HepG2 (cell line): ENCODE measurements at regions not wholly inside any gene's neighbourhood (a gene's known extent, or its start where the extent isn't known, plus 50 kb on each side); places are given as distances from the start of the nearest gene placed in this dataset.

Source experiments
- ATAC-seq: fragments of 200-7000 bp; cut with Tn5 transposase; 3 replicates; pipeline ENCODE4 v1.9.1; 2020; ENCODE audit warnings: mild to moderate bottlenecking, moderate library complexity
- BruUV-seq: library from RNA; stranded (reverse); fragments of 400-500 nt; replicated peaks from 2 replicates; lab custom pipeline; 2021; lab: Mats Ljungman, UMichigan
- CTCF ChIA-PET: fragments of 300-600 bp; formaldehyde crosslinking; extraction: SDS; loops from one replicate; lab custom pipeline; 2021; ENCODE audit warnings: low total read pairs, inconsistent platforms, low intra/inter-chr PET ratio; lab: Yijun Ruan, JAX
- POLR2A ChIA-PET: fragments of 350-600 bp; sonication (Branson Sonifier 250); formaldehyde crosslinking; loops from one replicate; lab custom pipeline; 2020; ENCODE audit warnings: antibody characterized with exemption, inconsistent platforms; lab: Yijun Ruan, JAX
- DNase-seq: peaks from one replicate; pipeline ENCODE4 v3.0.0-alpha.2; 2015; ENCODE audit warnings: low spot score
- FAIRE-seq: peaks from 3 replicates; lab custom pipeline; 2011; peaks lifted over from hg19 to GRCh38; lab: Jason Lieb, UNC
- H2AFZ ChIP-seq: one replicate; pipeline ENCODE4 v1.6.1; 2011; ENCODE audit warnings: low read length, inconsistent platforms
- H3K27ac ChIP-seq: fragments of 300-600 bp; 3 replicates; pipeline ENCODE4 v1.8.0; 2011; ENCODE audit warnings: mixed run types, mild to moderate bottlenecking, mixed read lengths, low read length, inconsistent platforms; ENCODE audit not compliant: insufficient read depth; ENCODE audit errors: extremely low read length
- H3K27me3 ChIP-seq, 2 experiments: fragments of 200-600 bp in 1 of 2; 2 replicates in 1 of 2; 3 replicates in 1 of 2; pipeline versions ENCODE4 v1.6.0 to v1.8.0; 2011; ENCODE audit warnings: low read length in 2 of 2, mild to moderate bottlenecking in 2 of 2, moderate library complexity in 2 of 2, inconsistent platforms in 1 of 2; ENCODE audit not compliant: insufficient read depth in 2 of 2, control insufficient read depth in 1 of 2
- H3K36me3 ChIP-seq, 2 experiments: fragments of 200-600 bp in 1 of 2; replicated peaks in 1 of 2; 2 replicates in 1 of 2; 3 replicates in 1 of 2; pipeline versions ENCODE4 v1.5.1 to v1.8.0; 2011; ENCODE audit warnings: low read length in 2 of 2, inconsistent platforms in 1 of 2; ENCODE audit not compliant: insufficient read depth in 2 of 2, control insufficient read depth in 1 of 2
- H3K4me1 ChIP-seq: 2 replicates; pipeline ENCODE4 v1.5.1; 2012; ENCODE audit warnings: low read length, inconsistent platforms; ENCODE audit not compliant: insufficient read depth
- H3K4me2 ChIP-seq: 2 replicates; pipeline ENCODE4 v1.6.0; 2011; ENCODE audit warnings: low read depth, low read length, inconsistent platforms
- H3K4me3 ChIP-seq, 3 experiments: fragments of 200-600 bp in 1 of 3; sonication (generic), shearing (Covaris generic) in 1 of 3; replicated peaks in 1 of 3; 2 replicates each; pipeline ENCODE4 v1.5.1; 2011 to 2016; ENCODE audit warnings: low read length in 3 of 3, inconsistent platforms in 2 of 3, low read depth in 2 of 3, mild to moderate bottlenecking in 2 of 3, control low read depth in 1 of 3, mixed read lengths in 1 of 3; ENCODE audit not compliant: insufficient read depth in 1 of 3
- H3K79me2 ChIP-seq: one replicate; pipeline ENCODE4 v1.6.1; 2011; ENCODE audit warnings: low read length, inconsistent platforms; ENCODE audit not compliant: insufficient read depth
- H3K9ac ChIP-seq: 2 replicates; pipeline ENCODE4 v1.6.0; 2011; ENCODE audit warnings: mild to moderate bottlenecking, low read depth, low read length, inconsistent platforms; ENCODE audit not compliant: insufficient read depth
- H3K9me3 ChIP-seq: 2 replicates; pipeline ENCODE4 v1.5.1; 2012; ENCODE audit warnings: mild to moderate bottlenecking, low read length
- H4K20me1 ChIP-seq: 2 replicates; pipeline ENCODE4 v1.6.0; 2011; ENCODE audit warnings: inconsistent platforms, mild to moderate bottlenecking, low read length, moderate library complexity; ENCODE audit not compliant: insufficient read depth
- CENPT ChIP-seq: sonication (generic); formaldehyde crosslinking; IDR thresholded peaks from 2 replicates; pipeline ENCODE4 v1.8.0; 2022; ENCODE audit warnings: low read depth, mild to moderate bottlenecking, moderate library complexity, missing genetic modification reagents
- ETV6 ChIP-seq: sonication (generic); formaldehyde crosslinking; conservative IDR thresholded peaks from 2 replicates; pipeline ENCODE4 v1.4.0; 2020; ENCODE audit warnings: missing genetic modification reagents
- HCFC1 ChIP-seq: fragments of 150-350 bp; IDR thresholded peaks from 2 replicates; pipeline ENCODE4 v1.6.1; 2014; ENCODE audit warnings: low read depth, low read length
- MLLT10 ChIP-seq: sonication (generic); formaldehyde crosslinking; IDR thresholded peaks from 2 replicates; pipeline ENCODE4 v1.4.0; 2020; ENCODE audit warnings: missing genetic modification reagents
- SALL1 ChIP-seq: sonication (generic); formaldehyde crosslinking; IDR thresholded peaks from 2 replicates; pipeline ENCODE4 v1.8.0; 2022; ENCODE audit warnings: mild to moderate bottlenecking, missing genetic modification reagents
- THAP9 ChIP-seq: sonication (generic); formaldehyde crosslinking; IDR thresholded peaks from 2 replicates; pipeline ENCODE4; 2020; ENCODE audit warnings: missing genetic modification reagents, mild to moderate bottlenecking, borderline replicate concordance
- ZIK1 ChIP-seq: sonication (generic); formaldehyde crosslinking; IDR thresholded peaks from 2 replicates; pipeline ENCODE4 v1.5.0; 2020; ENCODE audit warnings: mild to moderate bottlenecking, low read depth, missing genetic modification reagents, borderline replicate concordance
- ZNF121 ChIP-seq: sonication (generic); formaldehyde crosslinking; IDR thresholded peaks from 2 replicates; pipeline ENCODE4 v1.5.0; 2020; ENCODE audit warnings: mild to moderate bottlenecking, missing genetic modification reagents
- ZNF276 ChIP-seq: sonication (generic); formaldehyde crosslinking; IDR thresholded peaks from 2 replicates; pipeline ENCODE4 v1.4.0; 2020; ENCODE audit warnings: mild to moderate bottlenecking, low read depth, missing genetic modification reagents
- ZNF562 ChIP-seq: sonication (generic); formaldehyde crosslinking; IDR thresholded peaks from 2 replicates; pipeline ENCODE4 v1.8.0; 2022; ENCODE audit warnings: missing genetic modification reagents, borderline replicate concordance
- ZNF704 ChIP-seq: sonication (generic); formaldehyde crosslinking; IDR thresholded peaks from 2 replicates; pipeline ENCODE4 v1.8.1; 2023; ENCODE audit warnings: mild to moderate bottlenecking, inconsistent platforms, moderate library complexity, missing genetic modification reagents, borderline replicate concordance
- ZNF775 ChIP-seq: sonication (generic); formaldehyde crosslinking; IDR thresholded peaks from 2 replicates; pipeline ENCODE4 v1.4.0; 2020; ENCODE audit warnings: missing genetic modification reagents, mild to moderate bottlenecking, moderate library complexity, borderline replicate concordance
- WGBS: methylation state at CpG from one replicate; pipeline ENCODE4 v1.1.6; 2017; ENCODE audit warnings: low lambda C conversion rate; 5-methylcytosine and 5-hydroxymethylcytosine counted together
- in situ Hi-C: cut with HindIII; loops from 2 replicates; pipeline ENCODE4 v1.10.0; 2017; ENCODE audit warnings: low pct_unique_long_range_greater_than_20kb; ENCODE audit not compliant: extremely low pct_ligation_motif_present
- intact Hi-C: fragments of 100-400 bp; cut with micrococcal nuclease; formaldehyde crosslinking; loops from one replicate; pipeline ENCODE4 v1.10.0; 2022; ENCODE audit not compliant: unreplicated experiment

- no peaks in the 10 kb centered on the region for H3K9me3 ChIP-seq
- TF ChIP-seq CENPT (CRISPR knock-in tag), result no peak
- no peak for TF ChIP-seq SALL1 (CRISPR knock-in tag)
- TF ChIP-seq ETV6, result no peak
- TF ChIP-seq ZNF562 (CRISPR knock-in tag), result no peak
- TF ChIP-seq ZNF121 (CRISPR knock-in tag), result no peak
- CTCF ChIA-PET, result no interaction called here
- FAIRE-seq (no peak), DNase-seq (no peak), ATAC-seq (no peak)
- H2AFZ ChIP-seq, result no peak overlapping the region
- H3K79me2 ChIP-seq, result no peaks in the 10 kb centered on the region
- POLR2A ChIA-PET, result no interaction called here
- H3K4me3 ChIP-seq, result no peak overlapping the region
- no peaks in the 10 kb centered on the region for H3K36me3 ChIP-seq
- no peaks in the 10 kb centered on the region for H3K4me1 ChIP-seq
- H3K4me2 ChIP-seq, result no peak overlapping the region
- no peaks in the 10 kb centered on the region for H3K27me3 ChIP-seq
- H4K20me1 ChIP-seq, result no peaks in the 10 kb centered on the region
- whole genome bisulfite sequencing, result 14% methylated on average over 4 of the region's 4 CpGs
- BruUV-seq, result no TSS peak
- intact Hi-C loops, result no loop called here
- no peak overlapping the region for H3K9ac ChIP-seq
- H3K27ac ChIP-seq, result no peak overlapping the region
- in situ Hi-C loops, result no loop called here
These were observed 71.5 kb upstream of the PALM2AKAP2 start for GRCh38 chr9:109708451-109708945.

- FAIRE-seq (no peak), ATAC-seq (no peak), DNase-seq (no peak)
- Histone ChIP-seq H2AFZ (no peak overlapping the region), H3K27me3 (no peaks in the 10 kb centered on the region), H3K79me2 (no peaks in the 10 kb centered on the region), H3K9ac (no peak overlapping the region), H3K4me3 (no peak overlapping the region), H3K36me3 (no peaks in the 10 kb centered on the region), H4K20me1 (no peaks in the 10 kb centered on the region), H3K27ac (no peak overlapping the region), H3K4me1 (no peaks in the 10 kb centered on the region), H3K9me3 (no peaks in the 10 kb centered on the region), H3K4me2 (no peak overlapping the region)
- CTCF ChIA-PET, result no interaction called here
- WGBS, result 0% methylated on average over 3 of the region's 3 CpGs
- no TSS peak for BruUV-seq
- in situ Hi-C loops (no loop called here), intact Hi-C loops (no loop called here)
- POLR2A ChIA-PET, result no interaction called here
- TF ChIP-seq ZNF704 (CRISPR knock-in tag) (no peak), ZNF775 (no peak), ZIK1 (no peak), HCFC1 (no peak), ZNF276 (CRISPR knock-in tag) (no peak), MLLT10 (CRISPR knock-in tag) (no peak), THAP9 (no peak)
These were observed 70.1 kb upstream of the PALM2AKAP2 start for GRCh38 chr9:109709866-109710265.
